Endothelial cell of umbilical vein (primary cell): ENCODE measurements at regions not wholly inside any gene's neighbourhood (a gene's known extent, or its start where the extent isn't known, plus 50 kb on each side); places are given as distances from the start of the nearest gene placed in this dataset.

ENCODE experiments used
- BruUV-seq: library from RNA; stranded (reverse); fragments of 400-500 nt; replicated peaks from 2 replicates; lab custom pipeline; 2021; lab: Mats Ljungman, UMichigan
- CTCF ChIA-PET: fragments of 300-600, 350-600 bp; sonication (Branson Sonifier 250); formaldehyde crosslinking; loops from one replicate; lab custom pipeline; 2021; ENCODE audit warnings: antibody characterized with exemption, inconsistent platforms; lab: Charles Lee
- POLR2A ChIA-PET: fragments of 300-600, 350-600 bp; sonication (Branson Sonifier 250); formaldehyde crosslinking; loops from one replicate; lab custom pipeline; 2021; ENCODE audit warnings: antibody characterized with exemption, inconsistent platforms; lab: Charles Lee
- DNase-seq: peaks from one replicate; pipeline ENCODE4 v3.0.0-alpha.2; 2011; ENCODE audit warnings: low read depth, low spot score
- FAIRE-seq: peaks from 2 replicates; lab custom pipeline; 2011; peaks lifted over from hg19 to GRCh38; lab: Jason Lieb, UNC
- H2AFZ ChIP-seq: 2 replicates; pipeline ENCODE4 v1.6.0; 2012; ENCODE audit warnings: low read depth, low read length, control low read depth, inconsistent platforms
- H3K27ac ChIP-seq: 2 replicates; pipeline ENCODE4 v1.5.1; 2011; ENCODE audit warnings: low read depth, mild to moderate bottlenecking, control low read depth, low read length, moderate library complexity; ENCODE audit not compliant: insufficient read depth
- H3K27me3 ChIP-seq, 2 experiments: 2 replicates each; pipeline versions ENCODE4 v1.6.0 to v1.6.1; 2011; ENCODE audit warnings: low read length in 2 of 2, mixed read lengths in 1 of 2; ENCODE audit not compliant: control insufficient read depth in 2 of 2, insufficient read depth in 2 of 2
- H3K36me3 ChIP-seq, 2 experiments: 2 replicates in 1 of 2; 3 replicates in 1 of 2; pipeline ENCODE4 v1.5.1; 2011; ENCODE audit warnings: low read length in 2 of 2, mild to moderate bottlenecking in 1 of 2, moderate library complexity in 1 of 2; ENCODE audit not compliant: control insufficient read depth in 2 of 2, insufficient read depth in 2 of 2; ENCODE audit errors: extremely low read depth in 1 of 2
- H3K4me1 ChIP-seq: 3 replicates; pipeline ENCODE4 v1.5.1; 2011; ENCODE audit warnings: mild to moderate bottlenecking, low read length; ENCODE audit not compliant: control insufficient read depth, insufficient read depth; ENCODE audit errors: extremely low read depth
- H3K4me2 ChIP-seq: 2 replicates; pipeline ENCODE4 v1.6.1; 2011; ENCODE audit warnings: low read length, control low read depth, mixed read lengths; ENCODE audit not compliant: insufficient read depth
- H3K4me3 ChIP-seq, 3 experiments: fragments of 200-600 bp in 1 of 3; sonication (generic), shearing (Covaris generic) in 1 of 3; replicated peaks in 1 of 3; 2 replicates each; pipeline ENCODE4 v1.5.1; 2011 to 2016; ENCODE audit warnings: control low read depth in 3 of 3, low read length in 3 of 3, mild to moderate bottlenecking in 2 of 3, inconsistent platforms in 1 of 3, low read depth in 1 of 3, moderate library complexity in 1 of 3; ENCODE audit not compliant: insufficient read depth in 1 of 3
- H3K79me2 ChIP-seq: 2 replicates; pipeline ENCODE4 v1.6.0; 2012; ENCODE audit warnings: low read length, inconsistent platforms; ENCODE audit not compliant: control insufficient read depth, insufficient read depth
- H3K9ac ChIP-seq: replicated peaks from 2 replicates; pipeline ENCODE3; 2011; ENCODE audit warnings: low read length, control low read depth; ENCODE audit not compliant: insufficient read depth; ENCODE audit errors: extremely low read depth
- H3K9me1 ChIP-seq: replicated peaks from 3 replicates; pipeline ENCODE4 v1.6.0; 2011; ENCODE audit warnings: mild to moderate bottlenecking, low read length; ENCODE audit not compliant: control insufficient read depth, insufficient read depth; ENCODE audit errors: extremely low read depth
- H3K9me3 ChIP-seq: replicated peaks from 2 replicates; pipeline ENCODE4 v1.5.1; 2012; ENCODE audit warnings: low read length, inconsistent platforms; ENCODE audit not compliant: control insufficient read depth, insufficient read depth
- H4K20me1 ChIP-seq: replicated peaks from 2 replicates; pipeline ENCODE3; 2011; ENCODE audit warnings: mild to moderate bottlenecking, low read length; ENCODE audit not compliant: control insufficient read depth, insufficient read depth; ENCODE audit errors: extremely low read depth
- EZH2 ChIP-seq: IDR thresholded peaks from 2 replicates; pipeline ENCODE4 v1.6.1; 2012; ENCODE audit warnings: borderline replicate concordance, low read depth, mild to moderate bottlenecking, moderate library complexity, low read length, inconsistent platforms; ENCODE audit not compliant: severe bottlenecking
- FOS ChIP-seq: IDR thresholded peaks from 2 replicates; pipeline ENCODE4 v1.6.1; 2011; ENCODE audit warnings: mild to moderate bottlenecking, low read length, moderate library complexity, borderline replicate concordance; ENCODE audit not compliant: insufficient read depth
- GATA2 ChIP-seq: IDR thresholded peaks from 2 replicates; pipeline ENCODE4 v1.7.0; 2011; ENCODE audit warnings: low read depth, mild to moderate bottlenecking, moderate library complexity, mixed read lengths, low read length; ENCODE audit not compliant: insufficient read length, insufficient read depth
- JUN ChIP-seq: IDR thresholded peaks from 2 replicates; pipeline ENCODE4 v1.6.1; 2011; ENCODE audit warnings: borderline replicate concordance, low read depth; ENCODE audit not compliant: insufficient read length, insufficient read depth
- MYC ChIP-seq: IDR thresholded peaks from one replicate; pipeline ENCODE4 v1.6.1; 2011; ENCODE audit warnings: mild to moderate bottlenecking, low read depth, low read length
- POLR2A ChIP-seq: IDR thresholded peaks from 2 replicates; pipeline ENCODE4 v1.6.1; 2012; ENCODE audit warnings: low read depth, mild to moderate bottlenecking, control low read depth, low read length
- POLR2AphosphoS5 ChIP-seq: IDR thresholded peaks from 2 replicates; pipeline ENCODE4 v1.6.1; 2012; ENCODE audit warnings: low read depth, mild to moderate bottlenecking, control low read depth, low read length, moderate library complexity; ENCODE audit not compliant: insufficient read depth
- dilution Hi-C: fragments of 300-500 bp; cut with MboI; formaldehyde crosslinking; loops from one replicate; pipeline ENCODE4 v1.15.0; 2019; ENCODE audit warnings: low sequenced_read_pairs; ENCODE audit not compliant: extremely low pct_ligation_motif_present
- intact Hi-C: fragments of 100-400 bp; cut with micrococcal nuclease; formaldehyde crosslinking; loops from one replicate; pipeline ENCODE4 v1.10.0; 2022
- TF ChIP-seq, protein P1 (sequence below), 2 donors: IDR thresholded peaks; 1 replicate in 1 of 2; 2 replicates in 1 of 2; pipeline ENCODE4 v1.5.1; 2011; ENCODE audit warnings: low read length in 2 of 2, mild to moderate bottlenecking in 2 of 2, moderate library complexity in 2 of 2, control low read depth in 1 of 2, inconsistent platforms in 1 of 2, low read depth in 1 of 2; ENCODE audit not compliant: insufficient read depth in 1 of 2; ENCODE audit errors: extremely low read depth in 1 of 2
- TF ChIP-seq, protein P2 (sequence below): IDR thresholded peaks from 2 replicates; pipeline ENCODE4 v1.6.1; 2011; ENCODE audit not compliant: insufficient read depth, insufficient read length

DNA sequence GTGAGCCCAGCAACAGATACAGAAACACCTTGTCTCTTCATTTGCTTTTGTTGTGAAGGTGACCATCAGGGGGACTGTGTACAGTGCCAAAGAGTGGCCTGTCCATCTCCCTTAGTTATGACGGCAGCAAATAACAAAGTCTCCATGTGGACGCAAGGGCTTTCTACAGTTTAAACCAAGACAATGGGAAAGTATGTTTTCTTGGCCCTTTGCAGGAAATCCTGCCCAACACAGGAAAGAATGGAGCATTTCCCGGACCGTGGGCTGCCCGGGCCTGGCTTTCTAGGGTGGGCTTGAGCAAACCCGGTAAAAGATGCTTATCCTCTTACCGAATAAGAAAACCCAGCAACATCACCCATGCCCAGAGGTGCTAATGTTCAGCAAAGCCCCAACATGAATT, 87.3 kb downstream of the ZBTB18 start:
- Histone ChIP-seq H4K20me1 (no peaks in the 10 kb centered on the region), H3K4me3 (no peak overlapping the region), H3K9me1 (no peaks in the 10 kb centered on the region), H3K4me1 (peaks cover 26% of the 10 kb centered on the region), H3K4me2 (peak overlapping the region; percentile 19), H3K36me3 (no peaks in the 10 kb centered on the region), H3K9ac (peak overlapping the region; percentile 47), H3K9me3 (no peaks in the 10 kb centered on the region), H3K27ac (peak overlapping the region; percentile 75), H3K79me2 (no peaks in the 10 kb centered on the region), H3K27me3 (no peaks in the 10 kb centered on the region), H2AFZ (peak overlapping the region; percentile 22)
- dilution Hi-C loops, result no loop called here
- ChIA-PET CTCF (interaction anchor here (0.7 to 1.3 kb wide), 2 partner anchors 12 to 32 kb away, joined by 3 read pairs; no protein-coding TSS in a partner anchor), POLR2A (no interaction called here)
- DNase-seq (peak; percentile 91), FAIRE-seq (peak; percentile 90)
- intact Hi-C loops, result loop anchor here (1.0 to 5.0 kb wide), 5 partner anchors 26 to 135 kb away; no protein-coding TSS in a partner anchor
- BruUV-seq, result no TSS peak
- peak; percentile 55 for TF ChIP-seq GATA2
- TF ChIP-seq, protein P1, sequence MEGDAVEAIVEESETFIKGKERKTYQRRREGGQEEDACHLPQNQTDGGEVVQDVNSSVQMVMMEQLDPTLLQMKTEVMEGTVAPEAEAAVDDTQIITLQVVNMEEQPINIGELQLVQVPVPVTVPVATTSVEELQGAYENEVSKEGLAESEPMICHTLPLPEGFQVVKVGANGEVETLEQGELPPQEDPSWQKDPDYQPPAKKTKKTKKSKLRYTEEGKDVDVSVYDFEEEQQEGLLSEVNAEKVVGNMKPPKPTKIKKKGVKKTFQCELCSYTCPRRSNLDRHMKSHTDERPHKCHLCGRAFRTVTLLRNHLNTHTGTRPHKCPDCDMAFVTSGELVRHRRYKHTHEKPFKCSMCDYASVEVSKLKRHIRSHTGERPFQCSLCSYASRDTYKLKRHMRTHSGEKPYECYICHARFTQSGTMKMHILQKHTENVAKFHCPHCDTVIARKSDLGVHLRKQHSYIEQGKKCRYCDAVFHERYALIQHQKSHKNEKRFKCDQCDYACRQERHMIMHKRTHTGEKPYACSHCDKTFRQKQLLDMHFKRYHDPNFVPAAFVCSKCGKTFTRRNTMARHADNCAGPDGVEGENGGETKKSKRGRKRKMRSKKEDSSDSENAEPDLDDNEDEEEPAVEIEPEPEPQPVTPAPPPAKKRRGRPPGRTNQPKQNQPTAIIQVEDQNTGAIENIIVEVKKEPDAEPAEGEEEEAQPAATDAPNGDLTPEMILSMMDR (IDR thresholded peaks at IDR 0.05; ENCODE audit: extremely low read depth in 1 of 2, insufficient read depth in 1 of 2, low read depth in 1 of 2, low read length in 2 of 2), result no peak

DNA sequence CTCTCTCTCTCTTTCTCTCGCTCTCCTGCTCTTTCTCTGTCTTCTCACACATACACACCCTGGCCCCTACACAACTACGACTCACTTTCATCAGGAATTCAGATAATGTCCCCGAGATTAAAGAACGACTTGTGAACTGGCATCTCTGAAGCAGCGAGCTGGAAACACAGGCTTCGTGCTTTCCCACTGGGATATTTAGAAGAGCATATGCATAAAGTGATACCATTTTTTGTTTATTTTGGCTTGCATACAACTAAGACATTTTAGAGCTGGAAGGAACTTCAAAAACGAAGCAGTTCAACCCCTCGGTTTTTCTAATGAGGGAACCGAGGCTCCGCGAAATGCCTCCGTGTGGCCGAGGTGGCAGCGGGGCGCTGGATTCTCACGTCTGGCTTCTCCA, 88.6 kb downstream of the ZBTB18 start:
- Histone ChIP-seq H3K27me3 (no peaks in the 10 kb centered on the region), H3K9ac (no peak overlapping the region), H3K36me3 (no peaks in the 10 kb centered on the region), H2AFZ (no peak overlapping the region), H3K4me3 (no peak overlapping the region), H3K4me2 (no peak overlapping the region), H3K9me1 (no peaks in the 10 kb centered on the region), H3K9me3 (no peaks in the 10 kb centered on the region), H3K79me2 (no peaks in the 10 kb centered on the region), H4K20me1 (no peaks in the 10 kb centered on the region), H3K27ac (peak overlapping the region; percentile 75), H3K4me1 (peaks cover 26% of the 10 kb centered on the region)
- BruUV-seq, result no TSS peak
- no peak for FAIRE-seq
- TF ChIP-seq MYC (no peak), GATA2 (no peak), EZH2 (no peak), FOS (no peak), JUN (no peak), POLR2A (no peak), POLR2AphosphoS5 (no peak)
- TF ChIP-seq, protein P1 (IDR thresholded peaks at IDR 0.05; ENCODE audit: extremely low read depth in 1 of 2, insufficient read depth in 1 of 2, low read depth in 1 of 2, low read length in 2 of 2), result no peak
- TF ChIP-seq, protein P2, sequence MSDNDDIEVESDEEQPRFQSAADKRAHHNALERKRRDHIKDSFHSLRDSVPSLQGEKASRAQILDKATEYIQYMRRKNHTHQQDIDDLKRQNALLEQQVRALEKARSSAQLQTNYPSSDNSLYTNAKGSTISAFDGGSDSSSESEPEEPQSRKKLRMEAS, result no peak
- dilution Hi-C loops, result no loop called here
- intact Hi-C loops, result loop anchor here (5.0 kb wide), 1 partner anchor 52 kb away; no protein-coding TSS in a partner anchor
- ChIA-PET POLR2A (no interaction called here), CTCF (no interaction called here)
- DNase-seq, result peak; percentile 4
